Adrenal gland (tissue), 5 donors: ENCODE measurements at regions not wholly inside any gene's neighbourhood (a gene's known extent, or its start where the extent isn't known, plus 50 kb on each side); places are given as distances from the start of the nearest gene placed in this dataset.

ENCODE experiments used
- POLR2A ChIP-seq, 2 donors: fragments of 450-650 bp; IDR thresholded peaks; one replicate each; pipeline ENCODE4 v1.6.1; 2017; ENCODE audit warnings: antibody characterized with exemption in 2 of 2, mild to moderate bottlenecking in 2 of 2, moderate library complexity in 1 of 2
- TF ChIP-seq, protein P1 (sequence below), 6 experiments: fragments of 450-650 bp in 4 of 6; fragments of 200-600 bp in 2 of 6; sonication (generic) in 1 of 6; IDR thresholded peaks; 1 replicate in 5 of 6; 2 replicates in 1 of 6; pipeline versions ENCODE4 v1.5.1 to v1.8.0; 2016 to 2021; ENCODE audit warnings: antibody characterized with exemption in 6 of 6, mild to moderate bottlenecking in 2 of 6, moderate library complexity in 1 of 6
- donor health status: DM: no; HTN: no; CAD: no.

- TF ChIP-seq, protein P1, sequence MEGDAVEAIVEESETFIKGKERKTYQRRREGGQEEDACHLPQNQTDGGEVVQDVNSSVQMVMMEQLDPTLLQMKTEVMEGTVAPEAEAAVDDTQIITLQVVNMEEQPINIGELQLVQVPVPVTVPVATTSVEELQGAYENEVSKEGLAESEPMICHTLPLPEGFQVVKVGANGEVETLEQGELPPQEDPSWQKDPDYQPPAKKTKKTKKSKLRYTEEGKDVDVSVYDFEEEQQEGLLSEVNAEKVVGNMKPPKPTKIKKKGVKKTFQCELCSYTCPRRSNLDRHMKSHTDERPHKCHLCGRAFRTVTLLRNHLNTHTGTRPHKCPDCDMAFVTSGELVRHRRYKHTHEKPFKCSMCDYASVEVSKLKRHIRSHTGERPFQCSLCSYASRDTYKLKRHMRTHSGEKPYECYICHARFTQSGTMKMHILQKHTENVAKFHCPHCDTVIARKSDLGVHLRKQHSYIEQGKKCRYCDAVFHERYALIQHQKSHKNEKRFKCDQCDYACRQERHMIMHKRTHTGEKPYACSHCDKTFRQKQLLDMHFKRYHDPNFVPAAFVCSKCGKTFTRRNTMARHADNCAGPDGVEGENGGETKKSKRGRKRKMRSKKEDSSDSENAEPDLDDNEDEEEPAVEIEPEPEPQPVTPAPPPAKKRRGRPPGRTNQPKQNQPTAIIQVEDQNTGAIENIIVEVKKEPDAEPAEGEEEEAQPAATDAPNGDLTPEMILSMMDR (IDR thresholded peaks at IDR 0.05): no peak
- TF ChIP-seq POLR2A (IDR thresholded peaks at IDR 0.05): no peak
Measured at GRCh38 chr4:96471956-96472867, 632.3 kb downstream of the PDHA2 start.
